RWPE2 (cell line): ENCODE measurements at regions not wholly inside any gene's neighbourhood (a gene's known extent, or its start where the extent isn't known, plus 50 kb on each side); places are given as distances from the start of the nearest gene placed in this dataset.

Source experiments
- ATAC-seq: fragments of 200-7000 bp; cut with Tn5 transposase; 3 replicates; pipeline ENCODE4 v1.9.1; 2021; ENCODE audit warnings: low read depth
- DNase-seq: peaks from one replicate; pipeline ENCODE4 v3.0.0-alpha.2; 2020; ENCODE audit warnings: low spot score
- H3K27ac ChIP-seq: fragments of 450-650 bp; 2 replicates; pipeline ENCODE4 v1.5.1; 2017; ENCODE audit warnings: mild to moderate bottlenecking; ENCODE audit not compliant: poor library complexity, severe bottlenecking
- H3K27me3 ChIP-seq: fragments of 250-450 bp; sonication (Bioruptor Pico); 2 replicates; pipeline ENCODE4 v1.5.1; 2021; ENCODE audit warnings: mild to moderate bottlenecking, moderate library complexity; ENCODE audit not compliant: insufficient read depth, poor library complexity, severe bottlenecking
- H3K36me3 ChIP-seq: fragments of 250-450 bp; sonication (Bioruptor Pico); 2 replicates; pipeline ENCODE4 v1.5.1; 2020; ENCODE audit warnings: low read depth, mild to moderate bottlenecking, moderate library complexity
- H3K4me1 ChIP-seq: fragments of 250-450 bp; sonication (Bioruptor Pico); 2 replicates; pipeline ENCODE4 v1.5.1; 2021; ENCODE audit warnings: mild to moderate bottlenecking, moderate library complexity; ENCODE audit not compliant: insufficient read depth, poor library complexity, severe bottlenecking
- H3K4me3 ChIP-seq: fragments of 250-450 bp; sonication (Bioruptor Pico); 2 replicates; pipeline ENCODE4 v1.5.1; 2021; ENCODE audit warnings: mild to moderate bottlenecking, moderate library complexity; ENCODE audit not compliant: severe bottlenecking
- H3K9me3 ChIP-seq: fragments of 250-450 bp; sonication (Bioruptor Pico); 2 replicates; pipeline ENCODE4 v1.5.1; 2021; ENCODE audit warnings: mild to moderate bottlenecking, moderate library complexity; ENCODE audit not compliant: severe bottlenecking
- TF ChIP-seq, protein P1 (sequence below): fragments of 450-650 bp; IDR thresholded peaks from one replicate; pipeline ENCODE4 v1.5.1; 2017; ENCODE audit warnings: mild to moderate bottlenecking, moderate library complexity; ENCODE audit not compliant: poor library complexity, severe bottlenecking

- no peaks in the 10 kb centered on the region for H3K27me3 ChIP-seq
- no peaks in the 10 kb centered on the region for H3K36me3 ChIP-seq
- DNase-seq (no peak), ATAC-seq (no peak)
- H3K4me1 ChIP-seq: no peaks in the 10 kb centered on the region
- H3K9me3 ChIP-seq: no peaks in the 10 kb centered on the region
- no peak overlapping the region for H3K27ac ChIP-seq
- no peak overlapping the region for H3K4me3 ChIP-seq
- TF ChIP-seq, protein P1, sequence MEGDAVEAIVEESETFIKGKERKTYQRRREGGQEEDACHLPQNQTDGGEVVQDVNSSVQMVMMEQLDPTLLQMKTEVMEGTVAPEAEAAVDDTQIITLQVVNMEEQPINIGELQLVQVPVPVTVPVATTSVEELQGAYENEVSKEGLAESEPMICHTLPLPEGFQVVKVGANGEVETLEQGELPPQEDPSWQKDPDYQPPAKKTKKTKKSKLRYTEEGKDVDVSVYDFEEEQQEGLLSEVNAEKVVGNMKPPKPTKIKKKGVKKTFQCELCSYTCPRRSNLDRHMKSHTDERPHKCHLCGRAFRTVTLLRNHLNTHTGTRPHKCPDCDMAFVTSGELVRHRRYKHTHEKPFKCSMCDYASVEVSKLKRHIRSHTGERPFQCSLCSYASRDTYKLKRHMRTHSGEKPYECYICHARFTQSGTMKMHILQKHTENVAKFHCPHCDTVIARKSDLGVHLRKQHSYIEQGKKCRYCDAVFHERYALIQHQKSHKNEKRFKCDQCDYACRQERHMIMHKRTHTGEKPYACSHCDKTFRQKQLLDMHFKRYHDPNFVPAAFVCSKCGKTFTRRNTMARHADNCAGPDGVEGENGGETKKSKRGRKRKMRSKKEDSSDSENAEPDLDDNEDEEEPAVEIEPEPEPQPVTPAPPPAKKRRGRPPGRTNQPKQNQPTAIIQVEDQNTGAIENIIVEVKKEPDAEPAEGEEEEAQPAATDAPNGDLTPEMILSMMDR: no peak
Measured at GRCh38 chr9:7394002-7394774, 405.4 kb downstream of the DMAC1 start.

DNA sequence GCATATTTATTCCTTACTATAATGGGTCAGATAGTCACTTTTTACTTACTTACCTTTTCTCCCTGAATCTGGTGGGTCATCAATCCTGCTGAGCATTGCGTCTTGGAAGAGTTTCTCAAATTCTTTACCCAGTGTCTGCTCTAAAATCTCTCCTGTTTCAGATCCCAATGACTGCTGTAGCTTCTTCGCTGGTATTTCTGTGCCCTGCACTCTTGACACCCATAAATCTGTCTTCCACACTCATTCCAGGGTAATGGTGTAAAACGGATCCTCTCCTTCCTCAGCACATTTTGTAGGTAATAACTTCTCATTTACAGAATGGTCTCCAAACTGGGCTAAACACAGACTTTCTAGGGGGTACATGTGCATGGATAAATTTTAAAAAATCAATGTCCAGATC is 407.4 kb downstream of the DMAC1 start:
- DNase-seq (no peak), ATAC-seq (no peak)
- no peaks in the 10 kb centered on the region for H3K4me1 ChIP-seq
- no peaks in the 10 kb centered on the region for H3K36me3 ChIP-seq
- H3K4me3 ChIP-seq: no peak overlapping the region
- H3K27ac ChIP-seq: no peak overlapping the region
- H3K27me3 ChIP-seq: no peaks in the 10 kb centered on the region
- TF ChIP-seq, protein P1: no peak
- no peaks in the 10 kb centered on the region for H3K9me3 ChIP-seq

GRCh38 chr9:7388755-7389154 is 410.8 kb downstream of the DMAC1 start:
- TF ChIP-seq, protein P1: no peak
- Histone ChIP-seq H3K4me3 (no peak overlapping the region), H3K36me3 (no peaks in the 10 kb centered on the region), H3K4me1 (no peaks in the 10 kb centered on the region), H3K27ac (no peak overlapping the region), H3K9me3 (no peaks in the 10 kb centered on the region), H3K27me3 (no peaks in the 10 kb centered on the region)
- DNase-seq (no peak), ATAC-seq (no peak)

DNA sequence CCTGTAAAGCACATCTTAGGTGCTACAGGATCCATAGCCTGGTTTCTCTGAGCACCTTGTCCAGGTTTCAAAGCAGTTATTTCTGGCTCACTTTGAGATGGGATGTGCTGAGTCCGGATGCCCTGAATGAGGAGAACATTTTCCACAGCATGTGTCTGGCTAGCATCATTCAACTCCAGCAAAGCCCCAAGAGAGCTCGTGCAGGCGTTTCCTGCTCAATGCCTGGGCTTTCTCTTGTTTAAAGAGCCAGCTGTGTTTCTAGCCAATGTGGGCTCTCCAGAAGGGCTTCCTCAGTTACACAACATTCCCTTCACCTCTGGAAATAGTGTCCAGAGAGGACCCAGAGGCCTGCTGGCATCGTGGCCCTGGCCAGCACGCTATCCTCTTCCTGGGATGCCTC is 411.7 kb downstream of the DMAC1 start:
- Histone ChIP-seq H3K27ac (no peak overlapping the region), H3K36me3 (no peaks in the 10 kb centered on the region), H3K9me3 (no peaks in the 10 kb centered on the region), H3K27me3 (no peaks in the 10 kb centered on the region), H3K4me1 (no peaks in the 10 kb centered on the region), H3K4me3 (no peak overlapping the region)
- DNase-seq (no peak), ATAC-seq (no peak)
- TF ChIP-seq, protein P1: no peak

DNA sequence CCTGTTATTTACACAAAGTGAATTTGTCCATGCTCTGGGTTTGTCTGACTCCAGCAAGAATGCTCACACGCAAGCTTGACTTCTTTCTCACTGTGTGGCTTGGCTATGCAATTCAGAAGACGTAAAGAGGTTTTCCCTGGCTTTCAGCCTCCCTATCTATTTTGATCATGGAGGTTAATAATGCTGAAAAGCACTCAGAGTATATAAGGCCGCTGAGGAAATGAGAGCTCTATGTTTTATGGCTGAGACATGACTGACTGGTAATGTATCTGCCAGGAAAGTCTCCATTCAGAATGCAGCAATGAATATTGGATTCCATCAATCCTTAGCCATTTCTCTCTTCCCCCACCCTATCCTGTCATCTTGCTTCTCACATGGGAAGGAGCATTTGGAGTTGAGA is 417.3 kb downstream of the DMAC1 start:
- TF ChIP-seq, protein P1: no peak
- Histone ChIP-seq H3K27me3 (no peaks in the 10 kb centered on the region), H3K36me3 (no peaks in the 10 kb centered on the region), H3K9me3 (no peaks in the 10 kb centered on the region), H3K27ac (no peak overlapping the region), H3K4me1 (no peaks in the 10 kb centered on the region), H3K4me3 (no peak overlapping the region)
- DNase-seq: no peak
- no peak for ATAC-seq
